ENCODE measurements at regions not wholly inside any gene's neighbourhood (a gene's known extent, or its start where the extent isn't known, plus 50 kb on each side); places are given as distances from the start of the nearest gene placed in this dataset.

GRCh38 chr16:50861451-50861850 is 119.6 kb downstream of the CYLD start:
- intact Hi-C loops (cut with DNase I) = no loop called here
- H3K4me3 ChIP-seq = no peak overlapping the region
- 70 to 79% (median 76%) methylated on average over 4 of the region's 4 CpGs for WGBS, 4 donors
- H3K36me3 ChIP-seq (replicated peaks in 1 of 2) = no peaks in the 10 kb centered on the region
- H3K9me3 ChIP-seq (replicated peaks in 1 of 3) = no peaks in the 10 kb centered on the region
- H3K4me1 ChIP-seq (replicated peaks in 1 of 2) = no peaks in the 10 kb centered on the region
- TF ChIP-seq CTCF (IDR thresholded peaks at IDR 0.05) = no peak
- no peak for TF ChIP-seq POLR2A (IDR thresholded peaks at IDR 0.05)
- no peaks in the 10 kb centered on the region for H3K27me3 ChIP-seq
- no peak for DNase-seq
- no peak overlapping the region for H3K27ac ChIP-seq

- TF ChIP-seq CTCF (IDR thresholded peaks at IDR 0.05) (no peak), POLR2A (IDR thresholded peaks at IDR 0.05) (no peak)
- Histone ChIP-seq H3K4me3 (no peak overlapping the region), H3K4me1 (replicated peaks in 1 of 2) (no peaks in the 10 kb centered on the region), H3K27ac (no peak overlapping the region), H3K27me3 (no peaks in the 10 kb centered on the region), H3K9me3 (replicated peaks in 1 of 3) (no peaks in the 10 kb centered on the region), H3K36me3 (replicated peaks in 1 of 2) (no peaks in the 10 kb centered on the region)
- intact Hi-C loops (cut with DNase I) = no loop called here
- WGBS, 4 donors = 77 to 83% (median 79%) methylated on average over 11 to 12 of the region's 12 CpGs
- no peak for DNase-seq
Observed at GRCh38 chr16:50859628-50860360, 117.9 kb downstream of the CYLD start.

- H3K4me1 ChIP-seq (replicated peaks in 1 of 2) = no peaks in the 10 kb centered on the region
- no peaks in the 10 kb centered on the region for H3K36me3 ChIP-seq (replicated peaks in 1 of 2)
- H3K27ac ChIP-seq = no peak overlapping the region
- no peaks in the 10 kb centered on the region for H3K9me3 ChIP-seq (replicated peaks in 1 of 3)
- no peaks in the 10 kb centered on the region for H3K27me3 ChIP-seq
- no peak overlapping the region for H3K4me3 ChIP-seq
- 64 to 79% (median 71%) methylated on average over 7 to 10 of the region's 10 CpGs for WGBS, 4 donors
- no peak for TF ChIP-seq CTCF (IDR thresholded peaks at IDR 0.05)
- TF ChIP-seq POLR2A (IDR thresholded peaks at IDR 0.05) = no peak
- no peak for DNase-seq
- intact Hi-C loops (cut with DNase I) = no loop called here
Observed at GRCh38 chr16:50858877-50859627, 117.2 kb downstream of the CYLD start.

- Histone ChIP-seq H3K4me3 (no peak overlapping the region), H3K27me3 (no peaks in the 10 kb centered on the region), H3K4me1 (replicated peaks in 1 of 2) (no peaks in the 10 kb centered on the region), H3K9me3 (replicated peaks in 1 of 3) (no peaks in the 10 kb centered on the region), H3K27ac (no peak overlapping the region), H3K36me3 (replicated peaks in 1 of 2) (no peaks in the 10 kb centered on the region)
- 78 to 86% (median 82%) methylated on average over 5 to 6 of the region's 6 CpGs for WGBS, 4 donors
- intact Hi-C loops (cut with DNase I) = no loop called here
- no peak for DNase-seq
- TF ChIP-seq CTCF (IDR thresholded peaks at IDR 0.05) (no peak), POLR2A (IDR thresholded peaks at IDR 0.05) (no peak)
Observed at GRCh38 chr16:50858376-50858775, 116.5 kb downstream of the CYLD start.

Data from adrenal gland (tissue), 9 donors.